Neural cell (in vitro differentiated cells): ENCODE measurements at regions not wholly inside any gene's neighbourhood (a gene's known extent, or its start where the extent isn't known, plus 50 kb on each side); places are given as distances from the start of the nearest gene placed in this dataset.

Source experiments
- CTCF ChIP-seq: fragments of 450-650 bp; IDR thresholded peaks from 2 replicates; pipeline ENCODE4 v1.5.1; 2014; ENCODE audit warnings: antibody characterized with exemption, mild to moderate bottlenecking, moderate library complexity; ENCODE audit not compliant: poor library complexity, severe bottlenecking
- EP300 ChIP-seq: fragments of 450-650 bp; conservative IDR thresholded peaks from 2 replicates; pipeline ENCODE4 v1.6.1; 2014; ENCODE audit warnings: antibody characterized with exemption, mild to moderate bottlenecking, moderate library complexity; ENCODE audit not compliant: poor library complexity, severe bottlenecking
- EZH2 ChIP-seq: fragments of 200-600, 300-800 bp; shearing (Covaris generic), sonication (generic); IDR thresholded peaks from 2 replicates; pipeline ENCODE4 v1.6.1; 2014; ENCODE audit warnings: antibody characterized with exemption, low read length, borderline replicate concordance, mild to moderate bottlenecking; ENCODE audit not compliant: insufficient read depth, poor library complexity, severe bottlenecking
- MXI1 ChIP-seq: fragments of 450-650 bp; conservative IDR thresholded peaks from 2 replicates; pipeline ENCODE4 v1.6.1; 2014; ENCODE audit warnings: antibody characterized with exemption, mild to moderate bottlenecking; ENCODE audit not compliant: poor library complexity, severe bottlenecking
- POLR2AphosphoS5 ChIP-seq: IDR thresholded peaks from 2 replicates; pipeline ENCODE4 v1.6.1; 2012
- RAD21 ChIP-seq: fragments of 450-650 bp; conservative IDR thresholded peaks from 2 replicates; pipeline ENCODE4 v1.6.1; 2014; ENCODE audit warnings: antibody characterized with exemption, mild to moderate bottlenecking, moderate library complexity
- REST ChIP-seq: IDR thresholded peaks from 2 replicates; pipeline ENCODE4 v1.6.1; 2012; ENCODE audit warnings: borderline replicate concordance
- SMC3 ChIP-seq: fragments of 450-650 bp; conservative IDR thresholded peaks from 2 replicates; pipeline ENCODE4 v1.6.1; 2014; ENCODE audit warnings: antibody characterized with exemption, mild to moderate bottlenecking, moderate library complexity; ENCODE audit not compliant: poor library complexity
- TAF1 ChIP-seq: IDR thresholded peaks from 2 replicates; pipeline ENCODE4 v1.6.1; 2012; ENCODE audit warnings: low read depth

- no peak for TF ChIP-seq CTCF
- no peak for TF ChIP-seq REST
- TF ChIP-seq EZH2 = no peak
- no peak for TF ChIP-seq EP300
- peak; percentile 33 for TF ChIP-seq POLR2AphosphoS5
- no peak for TF ChIP-seq RAD21
- TF ChIP-seq MXI1 = no peak
- no peak for TF ChIP-seq SMC3
- no peak for TF ChIP-seq TAF1
Observed at GRCh38 chr4:28926156-28926555, 1794.0 kb upstream of the PCDH7 start.
